ENCODE measurements at regions not wholly inside any gene's neighbourhood (a gene's known extent, or its start where the extent isn't known, plus 50 kb on each side); places are given as distances from the start of the nearest gene placed in this dataset.

DNA sequence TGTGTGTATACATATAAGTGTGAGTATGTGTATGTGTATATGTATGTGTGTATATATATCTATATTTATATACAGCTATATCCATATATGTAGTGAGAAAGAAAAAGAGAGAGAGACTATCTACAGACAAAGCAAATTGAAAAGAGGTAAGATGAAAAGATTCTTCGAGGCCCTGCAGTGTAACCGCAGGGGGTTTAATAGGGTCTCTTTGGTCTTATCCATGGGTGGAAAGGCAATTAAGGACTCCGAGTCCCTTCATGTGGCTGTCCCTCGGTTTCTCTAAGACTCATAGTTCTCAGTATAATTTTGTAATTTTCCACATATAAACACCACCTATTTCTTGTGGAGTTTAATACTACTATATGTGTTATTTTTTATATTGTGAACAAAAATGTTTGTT lies 50.6 kb upstream of the JAZF1 start:
- Histone ChIP-seq H3K36me3 (ENCODE audit: control insufficient read depth, insufficient read depth, low read length) (no peaks in the 10 kb centered on the region), H3K4me1 (ENCODE audit: control insufficient read depth, insufficient read depth, low read length) (no peaks in the 10 kb centered on the region), H3K27ac (ENCODE audit: low read depth, low read length) (no peak overlapping the region), H3K27me3 (ENCODE audit: control insufficient read depth, insufficient read depth, low read length) (no peaks in the 10 kb centered on the region), H3K9ac (ENCODE audit: low read length) (no peak overlapping the region), H3K4me3 (ENCODE audit: low read length) (no peak overlapping the region)

DNA sequence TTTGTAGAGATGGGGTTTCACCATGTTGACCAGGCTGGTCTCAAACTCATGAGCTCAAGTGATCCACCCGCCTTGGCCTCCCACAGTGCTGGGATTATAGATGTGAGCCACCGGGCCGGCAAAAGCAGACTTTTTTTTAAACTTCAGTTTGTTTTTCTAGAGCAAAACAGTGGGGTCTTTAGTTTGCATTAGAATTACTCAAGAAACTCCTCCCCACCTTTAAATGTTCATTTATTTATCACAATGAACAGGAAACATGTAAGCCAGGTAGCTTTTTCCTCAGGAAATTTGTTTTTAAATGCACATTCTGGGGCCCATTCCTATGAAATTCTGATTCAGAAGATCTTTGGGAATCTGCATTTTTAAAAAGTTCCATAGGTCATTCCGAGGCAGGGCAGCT lies 56.0 kb upstream of the JAZF1 start:
- H3K27ac ChIP-seq (ENCODE audit: low read depth, low read length): no peak overlapping the region
- no peaks in the 10 kb centered on the region for H3K27me3 ChIP-seq (ENCODE audit: control insufficient read depth, insufficient read depth, low read length)
- H3K4me3 ChIP-seq (ENCODE audit: low read length): no peak overlapping the region
- H3K4me1 ChIP-seq (ENCODE audit: control insufficient read depth, insufficient read depth, low read length): no peaks in the 10 kb centered on the region
- no peaks in the 10 kb centered on the region for H3K36me3 ChIP-seq (ENCODE audit: control insufficient read depth, insufficient read depth, low read length)
- H3K9ac ChIP-seq (ENCODE audit: low read length): no peak overlapping the region

DNA sequence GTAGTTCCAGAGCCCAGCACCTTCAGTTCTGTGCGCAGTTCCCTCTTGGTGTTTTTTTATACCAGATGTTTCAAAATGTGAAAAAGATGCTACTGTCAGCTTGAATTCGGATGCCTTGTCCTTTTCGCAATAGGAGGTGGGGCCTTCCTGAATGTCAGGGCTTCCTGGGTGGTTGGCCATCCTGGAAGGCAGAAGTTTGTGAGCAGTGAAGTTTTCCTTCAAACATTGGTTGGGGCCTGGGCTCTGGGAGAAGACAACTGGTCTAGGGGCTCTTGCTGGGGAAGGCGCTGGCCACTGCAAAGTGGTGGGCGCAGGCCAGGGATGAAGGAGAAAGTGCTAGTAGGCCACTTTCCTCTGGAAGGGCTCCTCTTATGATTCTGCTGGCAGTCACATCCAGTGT lies 56.8 kb upstream of the JAZF1 start:
- no peak overlapping the region for H3K27ac ChIP-seq (ENCODE audit: low read depth, low read length)
- H3K9ac ChIP-seq (ENCODE audit: low read length): no peak overlapping the region
- no peaks in the 10 kb centered on the region for H3K36me3 ChIP-seq (ENCODE audit: control insufficient read depth, insufficient read depth, low read length)
- H3K4me3 ChIP-seq (ENCODE audit: low read length): no peak overlapping the region
- no peaks in the 10 kb centered on the region for H3K4me1 ChIP-seq (ENCODE audit: control insufficient read depth, insufficient read depth, low read length)
- H3K27me3 ChIP-seq (ENCODE audit: control insufficient read depth, insufficient read depth, low read length): no peaks in the 10 kb centered on the region

DNA sequence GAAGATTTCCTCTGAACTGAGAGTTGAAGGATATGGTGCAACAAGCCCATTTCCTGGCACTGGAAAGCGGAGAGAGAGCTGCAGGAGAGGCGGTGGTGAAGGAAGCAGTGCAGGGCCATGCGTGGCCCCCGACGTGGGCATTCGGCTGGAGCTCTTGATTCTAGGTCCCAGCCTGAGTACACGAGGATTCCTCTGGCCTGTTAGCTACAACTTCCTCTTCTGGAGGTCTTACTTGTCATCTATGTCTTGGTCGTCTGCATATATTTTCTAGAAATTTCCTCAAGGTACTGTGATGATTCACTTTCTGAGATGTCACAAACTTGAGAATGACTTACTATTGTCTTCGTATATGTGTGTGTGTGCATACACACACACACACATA lies 59.2 kb upstream of the JAZF1 start:
- Histone ChIP-seq H3K4me3 (ENCODE audit: low read length) (no peak overlapping the region), H3K27ac (ENCODE audit: low read depth, low read length) (no peak overlapping the region), H3K27me3 (ENCODE audit: control insufficient read depth, insufficient read depth, low read length) (no peaks in the 10 kb centered on the region), H3K9ac (ENCODE audit: low read length) (no peak overlapping the region), H3K36me3 (ENCODE audit: control insufficient read depth, insufficient read depth, low read length) (no peaks in the 10 kb centered on the region), H3K4me1 (ENCODE audit: control insufficient read depth, insufficient read depth, low read length) (no peaks in the 10 kb centered on the region)

DNA sequence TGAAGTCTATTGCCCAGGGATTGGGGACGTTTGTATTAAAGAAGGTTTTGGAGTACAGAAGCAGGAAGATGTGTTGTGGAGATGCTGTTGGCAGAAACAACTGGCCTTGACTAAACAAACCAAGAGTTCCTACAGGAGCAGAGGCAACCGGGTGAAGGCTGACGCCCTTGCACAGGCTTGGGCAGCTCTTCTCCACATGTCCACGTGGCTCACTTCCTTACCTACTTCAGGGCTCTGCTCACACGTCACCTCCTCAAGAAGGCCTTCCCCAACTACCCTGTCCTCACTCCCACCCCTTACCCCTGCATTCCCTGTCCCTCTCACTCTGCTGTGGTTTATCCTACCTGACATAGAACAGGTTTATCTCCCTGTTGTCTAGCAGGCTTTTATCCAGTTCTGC lies 59.9 kb upstream of the JAZF1 start:
- Histone ChIP-seq H3K27me3 (ENCODE audit: control insufficient read depth, insufficient read depth, low read length) (no peaks in the 10 kb centered on the region), H3K36me3 (ENCODE audit: control insufficient read depth, insufficient read depth, low read length) (no peaks in the 10 kb centered on the region), H3K4me1 (ENCODE audit: control insufficient read depth, insufficient read depth, low read length) (no peaks in the 10 kb centered on the region), H3K4me3 (ENCODE audit: low read length) (no peak overlapping the region), H3K27ac (ENCODE audit: low read depth, low read length) (no peak overlapping the region), H3K9ac (ENCODE audit: low read length) (no peak overlapping the region)

DNA sequence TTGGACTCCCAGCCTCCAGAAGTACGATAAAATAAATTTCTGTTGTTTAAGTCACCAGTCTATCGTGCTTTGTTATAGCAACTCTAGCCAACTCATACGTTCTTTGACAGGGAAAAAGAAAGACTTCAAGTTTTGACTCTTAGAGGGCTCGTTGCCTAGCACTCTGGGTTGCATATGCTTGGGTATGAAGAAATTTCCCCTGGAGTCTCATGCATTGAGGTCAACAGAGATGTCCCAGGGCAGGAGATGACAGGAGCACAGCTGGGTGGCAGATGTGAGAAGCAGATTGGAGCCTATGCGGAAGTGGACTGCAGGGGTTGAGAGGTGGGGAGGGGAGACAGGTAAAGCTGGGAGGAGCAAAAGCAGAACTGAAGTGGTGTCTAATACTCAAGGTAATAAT lies 63.3 kb upstream of the JAZF1 start:
- H3K36me3 ChIP-seq (ENCODE audit: control insufficient read depth, insufficient read depth, low read length): no peaks in the 10 kb centered on the region
- H3K4me1 ChIP-seq (ENCODE audit: control insufficient read depth, insufficient read depth, low read length): no peaks in the 10 kb centered on the region
- H3K4me3 ChIP-seq (ENCODE audit: low read length): no peak overlapping the region
- no peak overlapping the region for H3K9ac ChIP-seq (ENCODE audit: low read length)
- H3K27me3 ChIP-seq (ENCODE audit: control insufficient read depth, insufficient read depth, low read length): no peaks in the 10 kb centered on the region
- H3K27ac ChIP-seq (ENCODE audit: low read depth, low read length): no peak overlapping the region

DNA sequence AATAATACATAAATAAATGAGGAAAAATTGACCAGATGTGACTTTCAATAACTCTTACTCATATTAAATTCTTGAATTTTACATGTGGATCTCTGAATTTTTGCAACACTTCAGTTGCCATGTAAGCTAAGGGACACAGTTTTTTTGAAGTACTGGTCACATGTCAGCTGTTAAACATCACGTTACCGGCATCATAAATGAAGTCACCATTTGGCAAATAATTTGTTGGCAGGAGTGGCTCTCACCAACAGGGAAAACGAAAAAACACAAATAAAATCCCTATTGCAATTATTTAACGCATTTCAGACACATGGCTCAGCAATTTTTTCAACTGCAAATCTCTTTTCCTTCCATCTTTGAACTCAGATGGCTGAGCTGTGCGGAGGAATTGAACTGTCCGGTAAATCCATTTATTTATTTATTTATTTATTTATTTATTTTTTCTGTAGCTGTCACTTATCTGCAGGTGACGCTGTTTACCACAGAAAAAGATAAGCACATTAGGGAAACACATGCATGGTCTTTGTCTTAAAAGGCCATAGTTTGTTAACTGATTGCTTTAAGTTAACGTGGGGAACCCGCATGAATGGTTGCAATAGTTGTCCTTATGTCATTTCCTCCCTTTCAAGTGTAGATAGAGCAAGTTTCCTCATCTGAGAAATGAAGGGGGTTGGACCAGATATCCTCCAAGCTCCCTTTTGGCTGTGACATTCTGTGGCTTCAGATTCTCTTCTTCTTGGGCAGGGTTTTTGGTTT lies 64.7 kb upstream of the JAZF1 start:
- no peak overlapping the region for H3K4me3 ChIP-seq (ENCODE audit: low read length)
- H3K27ac ChIP-seq (ENCODE audit: low read depth, low read length): no peak overlapping the region
- no peak overlapping the region for H3K9ac ChIP-seq (ENCODE audit: low read length)
- no peaks in the 10 kb centered on the region for H3K27me3 ChIP-seq (ENCODE audit: control insufficient read depth, insufficient read depth, low read length)
- no peaks in the 10 kb centered on the region for H3K4me1 ChIP-seq (ENCODE audit: control insufficient read depth, insufficient read depth, low read length)
- H3K36me3 ChIP-seq (ENCODE audit: control insufficient read depth, insufficient read depth, low read length): no peaks in the 10 kb centered on the region

DNA sequence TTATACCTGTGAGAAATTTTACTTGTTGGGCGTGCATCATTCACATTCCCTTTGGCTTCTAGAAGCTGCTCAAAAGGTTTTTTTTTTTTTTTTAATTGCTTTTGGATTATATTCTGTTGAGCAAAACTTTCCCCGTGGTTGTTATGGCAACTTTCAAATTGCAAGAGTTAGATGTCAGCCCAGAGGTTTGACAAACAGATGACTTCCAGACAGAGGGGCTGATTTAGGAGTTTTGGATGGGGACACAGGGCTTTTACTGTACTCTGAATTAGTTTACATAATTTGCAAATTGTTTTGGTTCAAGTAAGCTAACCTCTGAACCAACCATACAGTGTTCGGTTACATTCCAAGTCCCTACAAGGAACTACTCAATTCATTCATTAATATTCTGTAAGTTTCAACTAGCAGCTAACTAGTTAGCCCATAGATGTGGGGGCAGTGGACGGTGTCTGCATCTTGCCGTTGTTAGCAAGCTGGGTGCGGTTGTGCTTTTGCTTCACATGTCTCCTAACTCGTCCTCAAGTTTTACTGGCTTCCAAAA lies 66.4 kb upstream of the JAZF1 start:
- H3K4me3 ChIP-seq (ENCODE audit: low read length): no peak overlapping the region
- no peaks in the 10 kb centered on the region for H3K36me3 ChIP-seq (ENCODE audit: control insufficient read depth, insufficient read depth, low read length)
- no peaks in the 10 kb centered on the region for H3K4me1 ChIP-seq (ENCODE audit: control insufficient read depth, insufficient read depth, low read length)
- no peak overlapping the region for H3K27ac ChIP-seq (ENCODE audit: low read depth, low read length)
- no peaks in the 10 kb centered on the region for H3K27me3 ChIP-seq (ENCODE audit: control insufficient read depth, insufficient read depth, low read length)
- no peak overlapping the region for H3K9ac ChIP-seq (ENCODE audit: low read length)

DNA sequence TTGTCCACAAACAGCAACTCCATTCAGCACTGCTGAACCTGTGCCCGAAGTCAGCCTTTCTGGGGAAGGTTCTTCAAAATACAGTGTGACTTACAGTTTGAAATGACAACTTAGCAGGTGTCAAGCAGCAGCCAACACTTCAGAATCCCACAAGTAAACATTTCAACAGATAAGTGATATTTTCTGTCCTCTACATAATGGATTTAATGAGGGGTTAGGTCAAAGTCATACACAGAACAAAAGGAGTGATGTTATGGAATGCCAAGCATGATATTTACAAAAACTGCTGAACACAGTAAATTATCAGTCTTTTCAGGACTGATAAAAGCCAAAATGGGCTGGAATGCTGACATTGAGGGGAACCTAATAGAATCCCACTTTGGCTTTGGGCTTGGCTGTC lies 77.6 kb upstream of the JAZF1 start:
- no peak overlapping the region for H3K27ac ChIP-seq (ENCODE audit: low read depth, low read length)
- no peaks in the 10 kb centered on the region for H3K4me1 ChIP-seq (ENCODE audit: control insufficient read depth, insufficient read depth, low read length)
- H3K36me3 ChIP-seq (ENCODE audit: control insufficient read depth, insufficient read depth, low read length): no peaks in the 10 kb centered on the region
- no peak overlapping the region for H3K4me3 ChIP-seq (ENCODE audit: low read length)
- no peak overlapping the region for H3K9ac ChIP-seq (ENCODE audit: low read length)
- H3K27me3 ChIP-seq (ENCODE audit: control insufficient read depth, insufficient read depth, low read length): no peaks in the 10 kb centered on the region

DNA sequence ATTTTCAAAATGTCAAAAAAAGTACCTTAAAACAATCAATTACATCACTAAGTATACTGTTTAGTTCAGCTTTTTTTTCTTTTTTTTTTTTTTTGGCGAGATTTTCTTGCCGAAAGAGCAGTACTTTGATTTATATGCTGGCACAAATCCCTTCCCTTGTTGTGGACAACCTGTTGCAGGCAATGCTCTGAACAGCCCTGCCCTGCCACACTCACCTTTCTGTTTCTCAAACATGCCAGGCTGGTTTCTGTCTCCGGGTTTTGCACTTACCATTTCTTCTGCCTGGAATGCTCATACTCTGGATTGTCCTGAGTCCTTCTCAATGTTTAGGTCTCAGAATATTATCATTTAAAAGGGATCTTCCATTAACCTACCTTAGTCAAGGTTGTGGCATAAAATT lies 80.4 kb upstream of the JAZF1 start:
- H3K4me1 ChIP-seq (ENCODE audit: control insufficient read depth, insufficient read depth, low read length): no peaks in the 10 kb centered on the region
- H3K36me3 ChIP-seq (ENCODE audit: control insufficient read depth, insufficient read depth, low read length): no peaks in the 10 kb centered on the region
- H3K27me3 ChIP-seq (ENCODE audit: control insufficient read depth, insufficient read depth, low read length): no peaks in the 10 kb centered on the region
- no peak overlapping the region for H3K27ac ChIP-seq (ENCODE audit: low read depth, low read length)
- H3K4me3 ChIP-seq (ENCODE audit: low read length): no peak overlapping the region
- no peak overlapping the region for H3K9ac ChIP-seq (ENCODE audit: low read length)

DNA sequence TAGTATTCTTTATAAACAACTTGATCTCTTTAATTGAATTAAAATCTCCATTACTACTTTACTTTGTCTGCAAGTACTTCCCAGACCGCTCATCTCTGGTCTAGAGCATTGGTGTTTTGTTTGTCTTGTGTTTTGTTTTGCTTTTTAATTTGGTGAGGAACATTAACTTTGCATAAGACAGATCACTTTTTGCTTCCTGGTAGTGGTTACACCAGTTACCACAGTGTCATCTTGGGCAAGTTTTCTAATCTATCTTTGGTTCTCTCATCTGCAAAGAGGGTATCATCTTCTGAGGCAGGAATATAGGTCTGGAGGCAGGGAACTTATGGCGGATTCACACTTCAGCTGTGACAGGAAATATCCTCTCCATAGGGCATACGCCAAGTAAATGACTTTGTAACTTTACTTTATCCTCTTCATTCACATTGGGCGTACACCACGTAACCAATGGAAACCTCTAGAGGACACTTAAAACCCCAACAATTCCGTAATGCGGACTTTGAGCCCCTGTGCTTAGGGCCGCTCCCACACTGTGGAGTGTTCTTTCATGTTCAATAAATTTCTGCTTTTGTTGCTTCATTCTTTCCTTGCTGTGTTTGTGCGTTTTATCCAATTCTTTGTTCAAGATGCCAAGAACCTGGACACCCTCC lies 83.2 kb upstream of the JAZF1 start:
- H3K4me1 ChIP-seq (ENCODE audit: control insufficient read depth, insufficient read depth, low read length): no peaks in the 10 kb centered on the region

DNA sequence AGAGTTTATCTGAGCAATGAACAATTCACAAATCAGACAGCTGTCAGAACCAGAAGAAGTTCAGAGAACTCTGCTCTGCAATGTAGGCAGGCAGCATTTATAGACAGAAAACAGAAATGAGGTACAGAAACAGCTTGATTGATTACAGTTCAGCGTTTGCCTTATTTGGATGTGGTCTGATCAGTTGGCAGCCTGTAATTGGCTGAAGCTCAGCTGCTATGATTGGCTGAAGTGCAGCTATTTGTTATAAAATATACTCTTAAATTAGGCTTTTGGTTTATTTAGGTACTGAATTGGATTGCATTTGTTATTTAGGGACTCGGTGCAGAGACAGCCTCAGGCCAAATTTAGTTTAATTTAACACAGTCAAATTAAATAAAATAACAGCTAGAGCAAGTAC lies 85.8 kb upstream of the JAZF1 start:
- Histone ChIP-seq H3K27me3 (ENCODE audit: control insufficient read depth, insufficient read depth, low read length) (no peaks in the 10 kb centered on the region), H3K4me1 (ENCODE audit: control insufficient read depth, insufficient read depth, low read length) (no peaks in the 10 kb centered on the region), H3K9ac (ENCODE audit: low read length) (no peak overlapping the region), H3K4me3 (ENCODE audit: low read length) (no peak overlapping the region), H3K27ac (ENCODE audit: low read depth, low read length) (no peak overlapping the region), H3K36me3 (ENCODE audit: control insufficient read depth, insufficient read depth, low read length) (no peaks in the 10 kb centered on the region)

More for the DNA sequence above, 83.2 kb upstream of the JAZF1 start:
- no peaks in the 10 kb centered on the region for H3K36me3 ChIP-seq (ENCODE audit: control insufficient read depth, insufficient read depth, low read length)
- H3K27me3 ChIP-seq (ENCODE audit: control insufficient read depth, insufficient read depth, low read length): no peaks in the 10 kb centered on the region
- no peak overlapping the region for H3K4me3 ChIP-seq (ENCODE audit: low read length)
- H3K9ac ChIP-seq (ENCODE audit: low read length): no peak overlapping the region
- H3K27ac ChIP-seq (ENCODE audit: low read depth, low read length): no peak overlapping the region

DNA sequence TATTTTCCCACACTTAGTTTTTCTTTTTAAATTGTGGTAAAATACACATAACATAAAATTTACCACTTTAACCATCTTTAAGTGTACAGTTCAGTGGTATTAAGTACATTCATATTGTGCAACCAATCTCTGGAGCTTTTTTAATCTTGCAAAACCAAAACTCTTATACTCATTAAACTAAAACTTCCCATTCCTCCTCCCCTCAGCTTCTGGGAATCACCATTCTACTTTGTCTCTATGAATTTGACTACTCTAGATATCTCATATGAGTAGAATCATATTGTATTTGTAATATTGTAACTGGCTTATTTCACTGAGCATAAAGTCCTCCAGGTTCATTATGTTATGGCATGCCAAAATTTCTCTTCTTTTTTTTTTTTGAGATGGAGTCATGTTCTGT lies 86.4 kb upstream of the JAZF1 start:
- no peak overlapping the region for H3K4me3 ChIP-seq (ENCODE audit: low read length)
- no peaks in the 10 kb centered on the region for H3K27me3 ChIP-seq (ENCODE audit: control insufficient read depth, insufficient read depth, low read length)
- H3K4me1 ChIP-seq (ENCODE audit: control insufficient read depth, insufficient read depth, low read length): no peaks in the 10 kb centered on the region
- no peak overlapping the region for H3K9ac ChIP-seq (ENCODE audit: low read length)
- H3K27ac ChIP-seq (ENCODE audit: low read depth, low read length): no peak overlapping the region
- H3K36me3 ChIP-seq (ENCODE audit: control insufficient read depth, insufficient read depth, low read length): no peaks in the 10 kb centered on the region
